ENCODE measurements at regions not wholly inside any gene's neighbourhood (a gene's known extent, or its start where the extent isn't known, plus 50 kb on each side); places are given as distances from the start of the nearest gene placed in this dataset.

GRCh38 chr2:173606619-173607248 is 252.1 kb downstream of the CDCA7 start:
- H3K9me3 Mint-ChIP-seq = peaks cover 3% of the 10 kb centered on the region
- no peaks in the 10 kb centered on the region for H3K4me1 Mint-ChIP-seq
- H3K27ac Mint-ChIP-seq = no peak overlapping the region
- H3K27me3 Mint-ChIP-seq = peaks cover 40% of the 10 kb centered on the region
- no peak overlapping the region for H3K4me3 Mint-ChIP-seq
- no peaks in the 10 kb centered on the region for H3K36me3 Mint-ChIP-seq (ENCODE audit: low read depth)
- ATAC-seq (replicated peaks) = no peak

GRCh38 chr2:173607606-173608311 is 253.1 kb downstream of the CDCA7 start:
- Mint-ChIP-seq H3K9me3 (peaks cover 3% of the 10 kb centered on the region), H3K36me3 (ENCODE audit: low read depth) (no peaks in the 10 kb centered on the region), H3K4me3 (no peak overlapping the region), H3K27ac (no peak overlapping the region), H3K4me1 (no peaks in the 10 kb centered on the region), H3K27me3 (peaks cover 42% of the 10 kb centered on the region)
- no peak for ATAC-seq (replicated peaks)

GRCh38 chr2:173611121-173611520 is 256.4 kb downstream of the CDCA7 start:
- H3K4me3 Mint-ChIP-seq = no peak overlapping the region
- H3K4me1 Mint-ChIP-seq = no peaks in the 10 kb centered on the region
- no peaks in the 10 kb centered on the region for H3K9me3 Mint-ChIP-seq
- no peak overlapping the region for H3K27ac Mint-ChIP-seq
- ATAC-seq (replicated peaks) = no peak
- H3K27me3 Mint-ChIP-seq = peaks cover 45% of the 10 kb centered on the region
- H3K36me3 Mint-ChIP-seq (ENCODE audit: low read depth) = no peaks in the 10 kb centered on the region

- H3K4me1 Mint-ChIP-seq = no peaks in the 10 kb centered on the region
Measured at GRCh38 chr2:173612354-173612753, 257.7 kb downstream of the CDCA7 start.

DNA sequence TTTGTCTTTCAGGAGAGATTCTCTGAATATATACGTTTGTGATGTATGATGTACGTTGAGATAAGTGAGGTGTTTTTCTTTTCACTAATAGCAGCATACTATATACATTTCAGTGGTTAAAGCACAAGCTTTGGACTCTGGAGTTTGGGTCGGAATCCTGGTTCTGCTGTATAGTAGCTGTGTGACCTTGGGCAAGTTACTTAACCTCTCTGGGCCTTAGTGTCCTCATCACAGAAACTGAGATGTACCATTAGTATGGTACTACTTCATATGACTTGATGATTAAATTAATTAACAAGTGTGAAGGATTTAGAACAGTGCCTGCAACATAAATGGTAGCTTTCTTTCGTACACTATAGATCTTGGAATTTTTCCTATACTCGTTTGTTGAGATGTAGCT is 258.7 kb downstream of the CDCA7 start:
- H3K9me3 Mint-ChIP-seq = no peaks in the 10 kb centered on the region
- no peak overlapping the region for H3K4me3 Mint-ChIP-seq
- H3K4me1 Mint-ChIP-seq = no peaks in the 10 kb centered on the region

More at GRCh38 chr2:173612354-173612753, 257.7 kb downstream of the CDCA7 start:
- ATAC-seq (replicated peaks) = no peak
- H3K27me3 Mint-ChIP-seq = peaks cover 39% of the 10 kb centered on the region
- no peaks in the 10 kb centered on the region for H3K36me3 Mint-ChIP-seq (ENCODE audit: low read depth)
- no peak overlapping the region for H3K4me3 Mint-ChIP-seq
- H3K9me3 Mint-ChIP-seq = no peaks in the 10 kb centered on the region
- H3K27ac Mint-ChIP-seq = no peak overlapping the region

GRCh38 chr2:173614265-173614930 is 259.7 kb downstream of the CDCA7 start:
- no peak overlapping the region for H3K4me3 Mint-ChIP-seq
- peaks cover 34% of the 10 kb centered on the region for H3K27me3 Mint-ChIP-seq
- no peaks in the 10 kb centered on the region for H3K36me3 Mint-ChIP-seq (ENCODE audit: low read depth)
- H3K9me3 Mint-ChIP-seq = no peaks in the 10 kb centered on the region
- H3K4me1 Mint-ChIP-seq = no peaks in the 10 kb centered on the region
- no peak for ATAC-seq (replicated peaks)
- no peak overlapping the region for H3K27ac Mint-ChIP-seq

More for the DNA sequence above, 258.7 kb downstream of the CDCA7 start:
- no peak for ATAC-seq (replicated peaks)
- Mint-ChIP-seq H3K27ac (no peak overlapping the region), H3K36me3 (ENCODE audit: low read depth) (no peaks in the 10 kb centered on the region), H3K27me3 (peaks cover 41% of the 10 kb centered on the region)

DNA sequence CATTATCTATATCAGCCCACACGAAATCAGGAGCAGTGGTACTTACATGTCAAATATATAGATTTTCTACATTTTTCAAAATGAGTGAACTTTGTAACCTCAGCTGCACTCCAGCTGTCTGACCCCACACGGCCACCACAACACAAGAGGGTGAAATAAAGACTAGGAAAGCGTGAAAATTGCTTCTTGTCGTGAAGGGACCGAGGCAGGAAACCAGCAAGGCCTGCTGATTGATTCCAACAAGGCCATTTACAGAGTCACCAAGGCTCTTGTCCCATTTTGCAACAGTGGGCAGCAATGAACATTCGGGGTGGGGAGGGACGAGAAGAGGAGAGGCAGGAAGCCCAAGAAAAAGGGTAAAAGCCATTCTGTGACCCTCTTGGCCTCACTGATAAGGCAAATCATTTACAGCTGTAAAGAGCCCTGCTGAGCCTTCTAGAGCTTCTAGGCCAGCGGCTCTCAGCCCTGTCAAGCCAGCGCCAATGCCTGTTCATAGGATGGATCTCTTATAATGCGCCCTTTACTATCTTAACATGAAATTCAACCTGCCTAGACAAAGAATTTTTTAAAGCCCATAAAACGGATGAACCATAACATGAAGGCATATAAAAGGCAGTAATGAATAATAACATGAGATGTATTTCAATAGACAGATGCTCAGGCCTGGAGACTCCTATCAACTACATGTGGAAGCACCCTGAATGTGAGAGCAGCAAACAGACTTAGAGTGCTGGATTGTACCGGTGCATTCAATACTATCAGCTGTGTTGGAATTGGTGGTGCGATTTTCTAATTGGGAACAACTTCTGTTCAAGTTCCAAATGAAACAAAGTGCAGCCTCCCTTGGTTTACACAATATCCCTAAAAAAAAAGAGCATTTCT is 269.0 kb downstream of the CDCA7 start:
- no peaks in the 10 kb centered on the region for H3K9me3 Mint-ChIP-seq
- no peak for ATAC-seq (replicated peaks)

GRCh38 chr2:173625315-173625714 is 270.6 kb downstream of the CDCA7 start:
- Mint-ChIP-seq H3K27me3 (peaks cover 28% of the 10 kb centered on the region), H3K4me3 (no peak overlapping the region), H3K9me3 (no peaks in the 10 kb centered on the region), H3K4me1 (no peaks in the 10 kb centered on the region), H3K27ac (no peak overlapping the region), H3K36me3 (ENCODE audit: low read depth) (no peaks in the 10 kb centered on the region)
- no peak for ATAC-seq (replicated peaks)

More for the DNA sequence above, 269.0 kb downstream of the CDCA7 start:
- Mint-ChIP-seq H3K36me3 (ENCODE audit: low read depth) (no peaks in the 10 kb centered on the region), H3K27me3 (peaks cover 25% of the 10 kb centered on the region), H3K27ac (no peak overlapping the region), H3K4me1 (no peaks in the 10 kb centered on the region), H3K4me3 (no peak overlapping the region)

DNA sequence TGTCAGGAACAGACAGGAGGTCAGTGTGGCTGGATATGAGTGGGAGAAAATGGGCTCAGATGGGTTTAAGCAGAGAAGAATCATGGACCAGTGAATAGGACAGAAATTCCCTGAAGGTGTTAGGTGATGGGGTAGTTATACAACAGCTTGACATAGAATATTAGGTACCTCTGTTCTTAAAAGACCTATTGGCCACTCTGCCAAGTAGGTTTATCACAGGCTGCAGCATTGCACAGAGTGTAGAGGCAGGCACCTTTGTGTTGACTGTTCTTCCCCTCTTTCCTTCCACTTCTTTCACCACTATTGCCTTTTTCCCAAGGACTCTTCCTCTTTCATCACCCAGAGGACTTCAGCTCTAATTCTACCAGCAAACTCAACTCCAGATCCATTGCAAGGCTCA is 274.4 kb downstream of the CDCA7 start:
- H3K27me3 Mint-ChIP-seq = peaks cover 36% of the 10 kb centered on the region

DNA sequence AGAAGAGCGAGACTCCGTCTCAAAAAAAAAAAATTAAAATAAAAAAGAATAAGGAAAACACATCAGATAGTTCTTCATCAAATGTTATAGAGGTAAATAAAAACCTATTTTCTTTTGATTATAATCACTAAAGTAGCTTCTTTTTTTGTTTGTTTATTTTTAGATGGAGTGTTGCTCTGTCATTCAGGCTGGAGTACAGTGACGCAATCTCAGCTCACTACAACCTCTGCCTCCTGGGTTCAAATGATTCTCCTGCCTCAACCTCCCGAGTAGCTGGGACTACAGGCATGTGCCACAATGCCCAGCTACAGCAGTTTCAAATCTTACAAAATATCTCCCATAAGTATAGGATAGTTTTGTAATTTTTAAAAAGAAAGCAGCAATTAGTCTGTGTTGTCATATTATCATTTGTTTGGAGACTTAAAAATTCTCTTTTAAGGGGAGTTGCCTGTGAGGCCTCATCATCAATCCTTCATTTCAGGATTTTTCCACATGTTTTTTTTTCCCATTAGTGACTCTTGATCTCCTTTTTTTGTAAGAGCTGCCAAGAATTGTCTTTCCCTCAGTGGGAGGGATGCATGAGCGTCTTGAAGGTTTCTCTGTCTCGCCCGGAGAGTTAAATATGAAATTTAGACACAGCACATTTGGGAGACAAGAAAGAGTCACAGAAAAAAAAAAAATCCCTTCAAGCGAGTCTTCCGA is 275.9 kb downstream of the CDCA7 start:
- ATAC-seq (replicated peaks) = no peak
- H3K4me3 Mint-ChIP-seq = no peak overlapping the region
- no peaks in the 10 kb centered on the region for H3K4me1 Mint-ChIP-seq
- H3K9me3 Mint-ChIP-seq = no peaks in the 10 kb centered on the region
- H3K27me3 Mint-ChIP-seq = peaks cover 40% of the 10 kb centered on the region
- H3K36me3 Mint-ChIP-seq (ENCODE audit: low read depth) = no peaks in the 10 kb centered on the region
- H3K27ac Mint-ChIP-seq = no peak overlapping the region

More for the DNA sequence above, 274.4 kb downstream of the CDCA7 start:
- no peak for ATAC-seq (replicated peaks)
- H3K36me3 Mint-ChIP-seq (ENCODE audit: low read depth) = no peaks in the 10 kb centered on the region
- no peaks in the 10 kb centered on the region for H3K9me3 Mint-ChIP-seq
- H3K4me3 Mint-ChIP-seq = no peak overlapping the region
- H3K27ac Mint-ChIP-seq = no peak overlapping the region
- H3K4me1 Mint-ChIP-seq = no peaks in the 10 kb centered on the region

GRCh38 chr2:173631127-173631460 is 276.4 kb downstream of the CDCA7 start:
- ATAC-seq (replicated peaks) = no peak
- Mint-ChIP-seq H3K4me1 (no peaks in the 10 kb centered on the region), H3K9me3 (no peaks in the 10 kb centered on the region), H3K36me3 (ENCODE audit: low read depth) (no peaks in the 10 kb centered on the region), H3K4me3 (no peak overlapping the region), H3K27ac (no peak overlapping the region), H3K27me3 (peaks cover 41% of the 10 kb centered on the region)

DNA sequence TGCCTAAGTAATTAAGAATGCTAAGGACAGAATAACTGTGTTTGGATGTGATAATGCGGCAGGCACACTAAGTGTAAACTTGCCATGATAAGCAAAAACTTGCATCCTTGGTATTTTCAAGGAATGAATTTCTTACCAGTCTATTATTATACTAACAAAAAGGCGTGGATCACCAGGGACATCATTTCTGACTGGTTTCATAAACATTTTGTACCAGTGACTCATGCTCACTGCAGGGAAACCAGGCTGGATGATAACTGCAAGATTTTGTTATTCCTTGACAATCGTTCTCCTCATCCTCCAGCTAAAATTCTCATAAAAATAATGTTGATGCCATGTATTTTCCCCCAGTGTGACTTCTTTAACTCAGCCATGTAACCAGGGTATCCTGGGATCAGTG is 289.5 kb downstream of the CDCA7 start:
- Mint-ChIP-seq H3K27ac (no peak overlapping the region), H3K27me3 (peaks cover 14% of the 10 kb centered on the region), H3K36me3 (ENCODE audit: low read depth) (no peaks in the 10 kb centered on the region), H3K4me1 (no peaks in the 10 kb centered on the region), H3K4me3 (no peak overlapping the region), H3K9me3 (no peaks in the 10 kb centered on the region)
- ATAC-seq (replicated peaks) = no peak

DNA sequence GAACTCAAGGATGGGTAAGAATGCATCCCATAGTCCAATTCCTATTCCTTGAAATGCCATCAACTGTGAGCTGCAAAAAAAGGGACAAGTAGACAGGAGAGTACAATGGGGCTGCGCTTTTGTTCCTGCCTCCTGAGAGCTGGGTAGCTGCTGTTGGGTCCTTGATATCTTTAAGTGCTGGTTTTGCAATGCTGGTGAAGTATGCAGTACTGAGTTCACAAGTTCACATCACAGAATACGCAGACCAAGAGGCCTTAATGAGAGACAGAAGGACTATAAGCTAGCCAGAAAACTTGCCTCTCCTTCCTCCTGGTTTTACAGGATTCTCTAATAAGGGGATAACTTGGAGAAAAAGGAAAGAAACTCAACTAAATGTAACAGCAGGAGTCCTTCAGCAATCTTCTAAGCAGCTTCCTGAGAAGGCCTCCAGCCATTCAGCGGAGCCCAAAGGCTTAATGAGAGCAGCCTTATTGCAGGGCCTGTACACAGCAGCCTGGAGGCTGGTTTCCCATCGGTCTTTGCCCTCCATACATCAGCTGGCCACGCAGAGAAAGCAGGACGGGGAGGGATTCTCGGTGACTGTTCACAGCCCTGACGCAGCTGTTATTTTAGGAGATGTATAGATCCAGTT is 293.1 kb downstream of the CDCA7 start:
- no peaks in the 10 kb centered on the region for H3K9me3 Mint-ChIP-seq
- H3K27ac Mint-ChIP-seq = no peak overlapping the region
- no peaks in the 10 kb centered on the region for H3K4me1 Mint-ChIP-seq
- no peak for ATAC-seq (replicated peaks)
- no peaks in the 10 kb centered on the region for H3K36me3 Mint-ChIP-seq (ENCODE audit: low read depth)
- peaks cover 7% of the 10 kb centered on the region for H3K27me3 Mint-ChIP-seq
- H3K4me3 Mint-ChIP-seq = no peak overlapping the region
